GM18870 (cell line): ENCODE measurements at regions not wholly inside any gene's neighbourhood (a gene's known extent, or its start where the extent isn't known, plus 50 kb on each side); places are given as distances from the start of the nearest gene placed in this dataset.
"Not testable (repeated sequence)": the region's sequence is repeated elsewhere in the genome, so short reads cannot be mapped to it uniquely, and the experiment has no call there.

Experiments
- ATAC-seq: cut with Tn5 transposase; IDR thresholded peaks from one replicate; pipeline ENCODE4 v1.9.1; 2021; ENCODE audit warnings: moderate library complexity; ENCODE audit not compliant: unreplicated experiment

DNA sequence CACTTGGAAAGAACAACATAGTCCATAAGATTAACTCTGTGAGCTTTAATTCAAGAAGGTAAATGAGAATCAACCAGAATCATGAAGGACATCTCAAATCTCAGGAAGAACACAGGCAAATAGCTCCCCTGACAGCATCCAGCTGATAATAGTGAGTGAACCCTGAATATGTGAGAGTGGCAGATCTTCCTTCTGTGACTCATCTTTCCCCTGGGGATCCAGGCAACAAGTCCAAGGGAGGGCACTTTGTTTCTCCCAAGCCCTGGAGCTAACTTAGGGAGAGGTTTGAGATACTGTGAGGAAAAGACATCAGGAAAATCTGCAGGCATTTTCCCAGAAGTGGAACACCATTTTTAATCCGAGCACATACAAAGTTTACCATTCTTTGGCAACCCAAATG, 763.9 kb upstream of the MGAT4C start:
- no peak for ATAC-seq

DNA sequence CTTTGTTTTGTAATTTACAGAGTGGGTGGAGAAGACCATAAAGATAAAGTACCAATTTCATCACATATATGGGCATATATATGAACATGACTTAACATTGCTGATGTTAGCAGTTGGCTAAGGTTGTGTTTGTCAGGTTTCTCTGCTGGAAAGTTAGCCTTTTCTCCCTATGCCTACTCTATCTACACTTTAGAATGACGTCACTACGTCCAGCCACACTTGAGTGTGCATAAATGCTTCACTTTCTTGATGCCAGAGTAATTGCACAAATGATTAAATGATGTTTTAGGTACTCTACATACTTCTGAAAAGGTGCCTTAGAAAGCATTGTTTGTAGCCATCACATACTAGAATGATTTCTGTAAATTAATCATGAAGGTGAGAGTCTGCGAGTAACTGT, 759.2 kb upstream of the MGAT4C start:
- no peak for ATAC-seq

DNA sequence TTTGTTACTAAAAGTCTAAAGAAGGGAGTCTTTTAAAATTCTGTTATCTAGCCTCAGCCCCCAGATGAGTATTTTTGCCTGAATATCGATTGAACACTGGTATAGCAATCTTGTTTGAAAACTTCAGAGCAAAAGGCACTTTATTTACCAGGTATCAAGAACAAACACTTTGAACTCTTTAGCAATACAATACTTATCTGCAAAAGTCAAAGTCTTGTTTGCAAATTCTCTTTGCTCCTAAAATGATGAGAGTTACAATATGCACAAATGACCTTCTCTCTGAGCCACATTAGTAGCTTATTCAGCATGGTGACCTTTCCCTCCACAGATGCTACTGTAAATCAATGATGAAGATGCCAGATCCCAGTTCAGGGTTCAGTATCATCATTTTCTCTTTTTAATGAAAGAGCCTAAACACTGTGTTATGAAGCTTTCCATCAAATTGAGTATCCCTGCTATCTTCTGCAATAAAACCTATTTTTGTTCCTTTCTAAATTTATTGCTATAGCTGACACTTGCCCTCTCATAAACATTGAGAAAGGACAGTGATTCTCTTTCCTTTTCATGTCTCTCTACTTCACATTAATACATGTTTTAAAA, 752.7 kb upstream of the MGAT4C start:
- no peak for ATAC-seq

DNA sequence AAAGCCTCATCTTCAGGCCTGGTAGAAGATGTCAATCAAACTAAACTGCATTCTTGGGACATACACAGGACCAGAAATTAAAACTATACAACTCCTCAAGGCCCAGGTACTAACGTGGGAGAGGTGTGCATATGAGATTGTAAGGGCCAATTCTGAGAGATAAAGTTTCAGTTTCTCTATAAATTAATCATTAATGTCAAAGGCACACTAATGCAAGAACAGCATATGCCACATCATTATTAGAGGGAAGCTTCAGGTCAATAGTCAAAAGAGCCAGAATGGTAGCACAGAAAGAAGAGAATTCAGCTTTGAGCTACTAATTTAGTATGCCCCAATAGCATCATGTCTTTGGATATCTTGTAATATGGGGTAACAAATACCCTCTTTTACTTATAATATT, 744.9 kb upstream of the MGAT4C start:
- no peak for ATAC-seq

DNA sequence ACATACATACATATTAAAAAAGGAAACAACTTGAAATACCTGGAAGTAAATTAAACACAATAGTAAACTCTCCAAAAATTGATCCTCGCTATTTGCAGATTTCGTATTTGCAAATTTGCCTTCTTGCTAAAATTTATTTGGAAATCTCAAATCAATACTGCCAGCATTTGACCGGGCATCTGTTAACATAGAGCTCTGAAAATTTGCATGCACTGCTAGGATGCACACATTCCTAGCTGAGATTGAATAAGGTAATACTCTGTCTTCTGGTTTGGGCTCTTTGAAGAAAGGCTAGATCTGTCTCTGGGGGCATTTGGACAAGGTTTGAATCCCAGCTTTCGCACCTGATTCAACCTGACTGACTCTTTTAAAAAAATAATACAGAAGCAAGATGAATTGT, 729.1 kb upstream of the MGAT4C start:
- no peak for ATAC-seq

DNA sequence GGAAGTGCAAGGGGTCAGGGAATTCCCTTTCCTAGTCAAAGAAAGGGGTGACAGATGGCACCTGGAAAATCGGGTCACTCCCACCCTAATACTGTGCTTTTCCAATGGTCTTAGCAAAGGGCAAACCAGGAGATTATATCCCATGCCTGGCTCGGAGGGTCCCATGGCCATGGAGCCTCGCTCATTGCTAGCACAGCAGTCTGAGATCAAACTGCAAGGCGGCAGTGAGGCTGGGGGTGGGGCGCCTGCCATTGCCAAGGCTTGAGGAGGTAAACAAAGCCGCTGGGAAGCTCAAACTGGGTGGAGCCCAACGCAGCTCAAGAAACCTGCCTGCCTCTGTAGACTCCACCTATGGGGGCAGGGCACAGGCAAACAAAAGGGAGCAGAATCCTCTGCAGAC, 714.4 kb upstream of the MGAT4C start:
- ATAC-seq = not testable (repeated sequence)

DNA sequence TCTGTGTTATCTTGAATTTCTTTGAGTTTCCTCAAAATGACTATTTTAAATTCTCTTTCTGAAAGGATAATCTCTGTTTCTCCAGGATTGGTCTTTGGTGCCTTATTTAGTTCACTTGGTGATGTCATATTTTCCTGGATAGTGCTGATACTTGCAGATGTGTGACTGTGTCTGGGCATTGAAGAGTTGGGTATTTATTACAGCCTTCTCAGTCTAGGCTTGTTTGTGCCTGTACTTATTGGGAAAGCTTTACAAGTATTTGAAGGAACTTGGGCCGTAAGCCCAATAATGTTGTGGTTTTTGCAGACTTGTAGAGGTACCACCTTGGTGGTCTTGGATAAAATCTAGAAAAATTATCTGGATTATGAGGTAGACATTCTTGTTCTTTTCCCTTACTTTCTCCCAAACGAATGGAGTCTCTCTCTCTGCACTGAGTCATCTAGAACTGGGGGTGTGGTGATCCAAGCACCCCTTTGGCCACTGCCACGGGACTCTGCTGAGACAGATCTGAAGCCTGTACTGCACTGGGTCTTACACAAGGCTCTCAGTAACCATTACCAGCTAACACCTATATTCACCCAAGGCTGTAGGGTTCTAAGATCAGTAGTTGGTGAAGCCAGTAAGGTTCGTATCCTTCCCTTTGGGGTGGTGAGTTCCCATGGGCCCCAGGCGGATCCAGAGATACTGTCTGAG, 703.7 kb upstream of the MGAT4C start:
- no peak for ATAC-seq

DNA sequence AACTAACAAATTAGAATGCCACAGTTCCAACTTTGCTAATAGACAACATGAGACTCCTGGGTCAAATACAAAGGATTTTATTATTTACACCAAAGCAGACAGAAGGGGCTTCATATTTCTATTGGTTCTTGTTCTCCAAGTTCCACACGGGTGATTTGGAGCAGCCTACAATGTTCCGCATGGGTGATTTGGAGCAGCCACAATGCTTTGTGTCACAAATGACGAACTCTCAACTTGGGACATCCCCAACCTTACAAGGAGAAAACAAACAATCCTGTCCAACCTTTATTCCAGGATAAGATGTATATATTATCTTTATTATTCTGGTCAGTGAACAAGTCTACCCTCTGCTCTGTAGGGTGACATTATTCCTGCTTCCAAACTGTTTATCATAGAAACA, 694.3 kb upstream of the MGAT4C start:
- ATAC-seq = no peak

DNA sequence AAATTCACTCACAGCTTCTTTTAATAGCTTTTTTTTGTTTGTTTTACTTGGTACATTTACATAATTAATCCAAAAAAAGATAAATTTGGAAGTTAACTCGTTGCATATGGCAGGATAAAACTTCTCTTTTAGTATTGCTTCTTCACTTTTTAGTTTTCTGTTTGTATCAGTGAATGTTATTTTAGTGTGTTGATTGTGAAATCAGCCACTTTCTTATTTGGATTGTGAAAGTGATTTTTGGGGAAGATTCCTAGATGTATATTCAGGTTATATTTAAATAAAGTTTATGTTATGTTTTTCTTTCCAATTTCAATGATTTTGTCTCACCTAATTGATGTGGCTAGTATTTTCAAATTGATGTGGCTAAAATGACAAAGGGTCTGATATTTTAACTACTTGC, 693.9 kb upstream of the MGAT4C start:
- no peak for ATAC-seq

DNA sequence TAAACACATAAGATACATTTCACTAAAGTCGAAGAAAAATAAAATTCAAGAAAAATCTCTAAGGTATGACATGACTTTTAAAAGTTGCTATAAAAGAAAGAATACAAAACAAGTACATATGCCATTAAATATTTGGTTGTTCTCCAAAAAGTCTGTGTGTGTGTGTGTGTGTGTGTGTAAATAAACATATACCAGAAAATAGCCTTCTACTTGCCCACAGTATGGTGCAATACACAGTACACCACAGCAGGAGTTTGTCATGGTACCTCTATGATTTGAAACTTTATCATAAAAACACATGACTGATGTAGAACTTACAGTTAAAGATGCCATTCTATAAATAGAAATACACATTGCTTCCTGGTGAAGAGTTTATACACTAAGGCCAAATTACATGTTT, 692.7 kb upstream of the MGAT4C start:
- ATAC-seq = no peak

DNA sequence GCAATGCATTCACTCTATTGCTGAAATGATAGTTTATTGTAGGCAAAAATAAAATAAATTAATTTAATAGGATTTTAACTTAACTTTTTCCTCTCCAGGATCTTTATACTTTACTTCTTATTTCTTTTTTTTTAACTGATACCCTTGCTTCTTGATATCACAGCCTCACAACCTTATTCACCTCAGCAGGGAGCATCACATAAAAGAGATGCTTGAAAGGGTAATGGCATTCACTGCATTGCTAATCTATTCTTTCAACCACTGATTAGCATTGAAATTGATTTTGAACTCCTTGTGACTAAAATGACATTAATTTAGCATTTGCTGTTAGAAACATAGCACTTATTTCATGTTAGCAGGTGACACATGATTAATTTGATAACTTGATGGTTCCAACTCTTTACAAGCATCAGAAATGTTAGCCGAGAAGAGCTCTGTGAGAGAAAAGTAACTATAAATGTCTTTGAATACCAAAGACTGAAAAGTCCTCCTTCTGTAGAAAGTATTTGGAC, 689.5 kb upstream of the MGAT4C start:
- ATAC-seq = no peak

DNA sequence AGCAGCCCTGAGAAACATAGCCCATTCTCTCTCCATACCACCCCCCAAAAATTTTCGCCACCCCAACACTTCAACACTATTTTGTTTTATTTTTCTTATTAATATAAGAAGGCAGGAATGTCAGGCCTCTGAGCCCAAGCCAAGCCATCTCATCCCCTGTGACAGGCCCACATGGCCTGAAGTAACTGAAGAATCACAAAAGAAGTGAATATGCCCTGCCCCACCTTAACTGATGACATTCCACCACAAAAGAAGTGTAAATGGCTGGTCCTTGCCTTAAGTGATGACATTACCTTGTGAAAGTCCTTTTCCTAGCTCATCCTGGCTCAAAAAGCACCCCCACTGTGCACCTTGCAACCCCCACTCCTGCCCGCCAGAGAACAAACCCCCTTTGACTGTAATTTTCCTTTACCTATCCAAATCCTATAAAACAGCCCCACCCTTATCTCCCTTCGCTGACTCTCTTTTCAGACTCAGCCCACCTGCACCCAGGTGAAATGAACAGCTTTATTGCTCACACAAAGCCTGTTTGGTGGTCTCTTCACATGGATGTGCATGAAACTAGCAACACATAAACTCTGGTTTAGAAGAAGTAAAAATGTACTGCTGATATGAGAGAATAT, 688.1 kb upstream of the MGAT4C start:
- ATAC-seq = not testable (repeated sequence)

DNA sequence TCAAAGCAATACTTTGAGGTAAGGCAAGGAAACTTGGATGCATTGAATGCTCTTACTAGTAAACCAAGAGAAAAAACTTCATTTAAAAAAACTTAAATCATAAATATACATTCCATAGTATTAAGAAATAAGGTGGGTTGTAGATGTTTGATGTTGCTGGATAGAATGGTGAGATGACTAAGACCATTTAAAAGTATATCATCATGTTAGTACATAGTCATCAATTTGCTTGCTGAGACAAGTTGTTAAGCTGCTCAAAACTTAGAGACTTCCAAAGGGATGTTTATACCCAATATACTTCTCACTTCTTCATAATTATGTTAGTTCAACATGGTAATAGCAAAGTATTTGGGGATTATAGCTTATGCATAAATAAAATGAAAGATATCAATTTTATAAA, 675.5 kb upstream of the MGAT4C start:
- no peak for ATAC-seq

DNA sequence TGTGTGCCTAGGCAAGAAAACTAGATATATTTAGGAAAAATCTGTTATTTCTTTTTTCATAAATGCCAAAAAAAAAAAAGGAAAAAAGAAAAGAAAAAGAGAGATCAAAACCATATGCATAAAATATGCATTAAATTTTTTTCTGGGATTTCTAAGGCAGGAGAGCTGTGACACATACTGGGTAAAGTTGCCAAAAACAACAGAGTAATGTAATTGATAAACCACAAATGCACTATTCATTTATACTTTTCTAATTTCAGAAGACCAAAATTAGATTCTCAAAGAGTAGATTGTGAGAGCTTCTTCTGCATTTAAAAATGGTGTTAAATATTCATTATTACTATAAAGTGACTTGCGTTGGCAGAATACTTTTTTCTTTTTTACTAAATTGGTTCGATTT, 673.8 kb upstream of the MGAT4C start:
- no peak for ATAC-seq

DNA sequence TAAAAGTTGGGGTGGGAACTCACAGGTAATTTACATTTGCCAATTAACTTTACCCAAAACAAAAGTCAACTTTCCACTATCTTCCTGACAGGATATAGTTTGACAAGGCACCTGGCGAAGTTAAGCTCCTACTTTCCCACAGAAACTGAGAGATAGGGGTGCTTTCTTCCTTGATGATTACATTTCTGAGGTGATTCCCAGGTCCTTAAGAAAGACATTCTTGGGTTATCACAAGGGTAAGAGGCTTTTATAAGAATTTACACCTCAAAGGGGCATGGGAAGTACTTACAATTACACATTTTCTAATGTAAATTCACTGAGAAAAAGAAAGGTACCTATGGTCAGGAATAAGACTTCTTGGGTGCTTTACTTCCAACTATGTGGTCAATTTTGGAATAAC, 660.9 kb upstream of the MGAT4C start:
- ATAC-seq = no peak

DNA sequence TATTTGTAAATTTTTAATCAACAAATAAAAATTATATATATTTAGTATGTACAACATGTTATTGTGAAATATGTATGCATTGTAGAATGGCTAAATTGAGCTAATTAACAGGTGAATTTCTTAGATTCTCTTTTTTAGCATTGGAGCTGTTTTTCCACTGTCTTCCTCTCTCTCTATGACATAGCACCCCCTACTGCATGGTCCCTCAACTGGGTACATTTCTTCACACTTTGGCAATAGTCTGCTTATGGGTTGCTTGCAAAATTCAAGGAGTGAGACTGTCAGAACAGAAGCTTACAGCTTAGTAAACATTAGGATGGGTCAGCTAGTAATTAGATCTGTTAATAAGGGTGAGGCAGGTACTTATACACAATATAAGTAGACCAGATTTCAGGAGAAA, 658.5 kb upstream of the MGAT4C start:
- ATAC-seq = no peak

DNA sequence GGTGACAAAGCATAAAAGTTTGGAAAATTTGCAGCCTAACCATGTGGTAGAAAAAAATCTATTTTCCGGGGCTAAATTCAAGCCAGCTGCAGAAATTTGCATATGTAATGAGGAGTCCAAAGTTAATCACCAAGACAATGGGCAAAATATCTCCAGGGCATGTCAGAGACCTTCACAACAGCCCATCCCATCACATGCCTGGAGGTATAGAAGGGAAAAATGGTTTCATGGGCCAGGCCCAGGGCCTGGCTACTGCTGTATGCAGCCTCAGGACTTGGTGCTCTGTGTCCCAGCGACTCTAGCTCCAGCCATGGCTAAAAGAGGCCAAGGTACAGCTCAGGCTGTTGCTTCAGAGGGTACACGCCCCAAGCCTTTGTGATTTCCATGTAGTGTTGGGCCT, 655.8 kb upstream of the MGAT4C start:
- ATAC-seq = no peak

DNA sequence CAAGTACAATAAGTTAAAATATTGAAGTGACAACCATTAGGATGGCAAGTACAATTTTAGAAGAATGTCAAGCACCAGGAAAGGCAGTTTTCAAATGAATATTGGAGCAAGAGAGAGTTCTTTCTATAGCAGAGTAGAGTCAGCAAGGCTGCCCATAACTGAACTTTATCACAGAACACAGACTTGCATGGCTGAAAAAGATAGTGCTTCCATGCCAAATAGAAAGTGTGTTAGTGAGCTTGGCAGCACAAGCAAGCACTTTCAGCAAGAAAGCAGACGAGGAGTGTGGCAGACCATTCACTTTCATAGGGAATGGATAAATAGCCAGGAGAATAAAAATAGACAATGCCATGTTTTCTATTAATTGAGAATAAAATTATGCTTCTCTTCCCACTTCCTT, 647.0 kb upstream of the MGAT4C start:
- ATAC-seq = no peak

DNA sequence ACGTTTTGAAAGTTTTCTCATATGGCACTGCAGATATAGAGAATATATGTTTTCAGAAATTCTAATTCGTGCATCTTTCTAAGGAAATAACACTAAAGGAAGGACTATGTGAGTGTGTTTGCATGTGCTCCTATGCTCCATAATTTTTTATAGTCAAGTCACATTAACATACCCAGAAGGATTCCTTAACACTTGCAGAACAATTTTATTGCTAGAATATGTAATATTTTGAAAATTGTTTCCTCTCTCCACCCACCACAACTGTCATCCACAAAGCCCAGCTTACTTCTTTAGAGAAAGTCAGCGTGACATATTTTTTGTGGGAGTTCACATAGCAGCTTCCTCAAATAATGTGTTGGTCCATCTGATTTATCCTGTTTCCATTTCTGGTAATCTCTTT, 604.6 kb upstream of the MGAT4C start:
- ATAC-seq = no peak

DNA sequence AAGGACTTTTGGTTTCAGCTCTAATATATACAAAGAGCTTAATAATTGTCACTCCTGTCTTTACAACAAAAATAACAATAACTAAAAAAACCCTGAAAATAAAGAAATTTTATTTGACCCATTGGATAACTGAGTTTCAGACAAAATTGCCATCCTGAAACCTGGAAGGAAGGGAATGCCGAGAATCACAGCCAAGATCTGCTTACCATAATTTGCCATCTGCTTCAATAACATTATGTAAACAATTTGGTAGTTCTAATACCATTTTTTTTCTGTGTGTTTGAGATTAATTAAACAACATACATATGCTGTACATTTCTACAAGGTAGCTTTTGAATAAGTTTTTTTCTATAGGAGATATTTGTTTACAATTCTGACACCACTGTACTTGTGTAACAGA, 596.3 kb upstream of the MGAT4C start:
- ATAC-seq = no peak

DNA sequence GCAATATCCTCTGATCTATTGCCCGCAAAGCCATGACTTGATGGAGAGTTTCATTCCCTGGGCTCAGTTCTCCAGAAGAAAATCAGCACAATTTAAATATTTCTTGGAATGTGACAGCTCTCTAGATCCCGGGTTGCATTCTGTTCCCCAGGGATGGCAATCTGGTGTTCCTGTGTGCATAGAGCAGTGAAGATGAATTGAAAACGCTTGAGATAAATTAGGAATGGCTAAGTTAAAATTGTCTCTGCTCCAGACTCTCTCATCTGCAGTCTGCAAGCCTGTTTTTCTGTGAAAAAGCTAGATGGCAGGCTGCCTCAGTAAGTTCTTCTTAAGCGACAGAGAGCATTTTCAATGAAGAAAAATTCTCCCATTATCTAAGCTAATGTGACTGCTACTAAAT, 582.5 kb upstream of the MGAT4C start:
- no peak for ATAC-seq

DNA sequence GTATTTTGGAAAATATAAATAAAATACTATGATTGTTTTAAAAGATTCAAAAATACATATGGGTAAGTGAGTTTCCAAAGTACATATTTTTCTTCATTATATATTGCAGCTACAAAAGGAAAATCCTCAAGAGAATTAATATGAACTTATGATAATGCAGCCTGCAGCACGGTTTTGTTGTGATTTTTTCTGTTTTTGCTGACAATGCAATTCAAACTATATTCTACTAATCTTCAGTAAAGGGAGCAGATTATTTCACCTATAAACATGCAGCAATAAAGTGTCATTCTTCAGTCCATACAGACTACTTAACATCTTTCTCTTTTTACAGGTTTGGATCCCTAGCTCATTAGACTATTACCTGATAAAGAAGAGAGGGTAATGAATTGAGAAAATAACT, 582.1 kb upstream of the MGAT4C start:
- ATAC-seq = no peak
